NCI-H524 (cell line): ENCODE measurements at regions not wholly inside any gene's neighbourhood (a gene's known extent, or its start where the extent isn't known, plus 50 kb on each side); places are given as distances from the start of the nearest gene placed in this dataset.
"Not testable (repeated sequence)": the region's sequence is repeated elsewhere in the genome, so short reads cannot be mapped to it uniquely, and the experiment has no call there.

Experiments used
- DNase-seq, 2 experiments: peaks; one replicate each; lab custom pipeline; 2025; lab: John Stamatoyannopoulos, UW

DNA sequence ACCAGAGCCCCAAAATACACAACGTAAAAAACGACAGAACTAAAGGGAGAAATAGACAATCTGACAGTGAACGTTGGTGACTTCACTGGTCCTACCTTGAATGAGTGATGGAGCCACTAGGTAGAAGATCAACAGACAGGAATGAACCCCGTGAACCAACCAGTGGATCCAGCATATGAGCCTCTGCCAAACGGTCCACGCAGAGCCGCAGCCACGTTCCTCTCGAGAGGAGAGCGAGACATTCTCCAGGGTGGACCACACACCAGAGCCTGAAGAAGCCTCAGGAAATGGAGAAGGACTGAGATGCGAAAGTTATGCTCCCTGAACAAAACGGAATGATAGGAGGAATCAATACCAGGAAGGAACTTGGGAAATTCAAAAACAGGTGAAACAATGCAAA lies 178.4 kb downstream of the RTP5 start:
- no peak for DNase-seq

DNA sequence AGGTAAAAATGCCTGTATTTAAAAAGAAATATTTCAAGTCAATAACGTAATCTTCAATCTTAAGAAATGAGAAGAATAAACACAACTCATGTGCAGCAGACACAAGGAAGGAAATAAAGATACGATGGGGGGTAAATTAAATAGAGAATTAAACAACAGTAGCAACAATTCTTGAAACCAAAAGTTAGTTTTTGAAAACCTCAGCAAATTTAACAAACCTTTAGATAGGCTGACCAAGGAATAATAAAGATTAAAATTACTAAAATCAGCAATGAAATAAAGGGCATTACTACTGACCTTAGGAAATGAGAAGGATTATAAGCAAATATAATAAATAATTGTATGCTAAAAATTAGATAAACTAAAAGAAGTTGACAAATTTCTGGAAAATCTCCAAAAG lies 178.9 kb downstream of the RTP5 start:
- DNase-seq = no peak

GRCh38 chr2:242049492-242049891 lies 180.0 kb downstream of the RTP5 start:
- DNase-seq = not testable (repeated sequence)

DNA sequence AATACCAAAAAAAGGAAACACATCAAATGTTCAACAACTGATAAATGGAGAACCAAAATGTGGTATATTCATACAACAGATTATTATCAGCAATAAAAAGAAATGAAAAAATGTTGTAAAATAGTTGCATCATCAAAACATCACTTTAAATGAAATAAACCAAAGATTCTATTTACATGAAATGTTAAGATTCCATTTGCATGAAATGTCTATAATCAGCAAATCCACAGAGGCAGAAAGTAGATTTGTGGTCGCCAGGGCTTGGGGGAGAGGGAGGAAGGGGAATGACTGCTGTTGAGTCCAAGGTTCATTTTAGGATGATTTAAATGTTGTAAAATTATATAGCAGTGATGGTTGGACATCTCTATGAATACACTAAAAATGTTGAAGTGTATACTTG lies 181.9 kb downstream of the RTP5 start:
- DNase-seq = no peak

GRCh38 chr2:242052421-242052820 lies 182.9 kb downstream of the RTP5 start:
- no peak for DNase-seq

DNA sequence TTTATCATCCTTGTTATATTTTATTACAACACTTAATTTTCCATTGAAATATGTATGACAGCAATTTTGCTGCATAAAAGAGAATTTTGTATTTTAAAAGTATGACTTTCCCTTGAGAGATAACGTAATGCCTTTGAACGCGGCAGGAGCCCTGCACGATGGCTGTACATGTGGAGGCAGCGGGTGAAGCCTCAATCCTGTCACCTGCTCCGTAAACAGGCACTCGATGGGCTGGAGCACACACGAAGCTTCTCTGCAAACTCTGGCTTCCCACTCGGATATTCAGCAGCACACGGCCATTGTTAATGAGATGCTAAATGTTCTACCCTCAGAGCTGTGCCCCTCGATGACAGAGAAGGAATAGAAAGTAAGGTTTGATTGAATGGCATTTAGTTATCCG lies 184.4 kb downstream of the RTP5 start:
- no peak for DNase-seq

GRCh38 chr2:242054406-242054805 lies 184.9 kb downstream of the RTP5 start:
- no peak for DNase-seq

GRCh38 chr2:242054881-242055801 lies 185.6 kb downstream of the RTP5 start:
- no peak for DNase-seq

DNA sequence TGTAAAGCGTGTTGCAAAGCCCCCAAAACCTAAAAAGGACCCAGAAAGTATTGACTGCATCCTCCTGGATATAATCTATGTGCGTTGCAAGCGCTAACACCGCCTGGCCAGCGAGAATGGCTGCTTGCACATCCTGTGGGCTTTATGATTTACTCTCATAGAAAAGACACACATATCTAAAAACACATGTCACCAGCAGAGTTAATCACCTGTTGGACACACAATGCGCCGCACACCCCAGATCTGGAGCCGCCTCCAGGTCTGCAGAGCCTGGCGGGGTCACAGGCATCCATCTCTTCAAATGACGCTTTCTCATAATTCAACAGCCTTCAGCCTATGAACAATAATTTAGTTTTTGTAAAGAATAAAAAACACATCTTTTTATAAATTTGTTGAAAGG lies 186.5 kb downstream of the RTP5 start:
- DNase-seq = no peak

- no peak for DNase-seq
Observed at GRCh38 chr2:242056785-242057184, 187.3 kb downstream of the RTP5 start.

GRCh38 chr2:242057379-242058040 lies 188.0 kb downstream of the RTP5 start:
- no peak for DNase-seq

- no peak for DNase-seq
Observed at GRCh38 chr2:242058116-242058680, 188.7 kb downstream of the RTP5 start.

- DNase-seq = no peak
Observed at GRCh38 chr2:242059566-242059965, 190.0 kb downstream of the RTP5 start.

- DNase-seq = no peak
Observed at GRCh38 chr2:242060212-242060835, 190.8 kb downstream of the RTP5 start.

DNA sequence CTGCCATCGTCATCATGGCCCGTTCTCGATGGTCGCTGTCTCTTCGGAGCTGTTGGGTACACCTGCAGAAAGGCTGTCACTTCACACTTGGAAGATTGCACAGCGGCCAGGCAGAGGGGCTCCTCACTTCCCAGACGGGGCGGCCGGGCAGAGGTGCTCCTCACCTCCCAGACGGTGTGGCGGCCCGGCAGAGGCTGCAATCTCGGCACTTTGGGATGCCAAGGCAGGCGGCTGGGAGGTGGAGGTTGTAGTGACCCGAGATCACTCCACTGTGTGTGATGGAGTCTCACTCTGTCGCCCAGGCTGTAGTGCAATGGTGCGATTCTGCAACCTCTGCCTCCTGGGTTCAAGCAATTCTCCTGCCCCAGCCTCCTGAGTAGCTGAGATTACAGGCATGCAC lies 192.4 kb downstream of the RTP5 start:
- DNase-seq = not testable (repeated sequence)

DNA sequence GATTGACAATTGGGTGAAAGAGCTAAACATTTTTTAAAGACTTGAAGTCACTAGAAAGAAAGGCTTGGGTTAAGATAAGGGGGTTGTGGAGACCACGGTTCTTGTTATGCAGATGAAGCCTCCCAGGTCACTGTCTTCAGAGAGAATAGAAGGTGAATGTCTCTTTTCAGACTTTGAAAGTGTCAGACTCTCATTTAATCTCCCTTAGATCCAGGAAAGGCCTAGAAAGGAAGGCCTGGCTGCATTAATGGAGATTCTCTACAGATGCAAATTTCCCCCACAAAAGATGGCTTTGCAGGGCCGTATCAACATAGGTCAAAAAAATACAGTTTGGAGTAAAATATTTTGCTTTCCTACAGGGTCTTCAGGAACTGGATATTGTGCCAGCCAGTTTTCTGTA lies 193.9 kb downstream of the RTP5 start:
- DNase-seq = no peak

DNA sequence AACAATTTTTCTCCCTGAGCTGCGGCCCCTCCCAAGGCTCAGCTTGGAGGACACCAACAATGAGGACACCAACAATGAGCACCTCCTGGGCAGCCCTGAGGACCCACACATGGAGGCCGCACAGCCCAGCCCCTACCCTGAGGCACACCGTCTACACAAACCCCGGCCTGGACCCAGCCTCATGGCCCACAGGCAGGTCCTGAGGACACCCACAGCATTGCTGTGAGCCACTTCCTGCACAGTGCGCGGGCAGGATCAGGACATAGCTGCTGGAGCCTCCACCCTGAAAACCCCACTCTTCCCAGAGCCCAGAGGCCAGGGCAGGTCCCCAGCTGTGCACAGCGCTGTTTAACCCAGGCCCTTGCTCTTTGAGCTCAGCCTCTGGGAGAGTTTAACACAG lies 194.3 kb downstream of the RTP5 start:
- DNase-seq = no peak

GRCh38 chr2:242064364-242065250 lies 195.1 kb downstream of the RTP5 start:
- no peak for DNase-seq

DNA sequence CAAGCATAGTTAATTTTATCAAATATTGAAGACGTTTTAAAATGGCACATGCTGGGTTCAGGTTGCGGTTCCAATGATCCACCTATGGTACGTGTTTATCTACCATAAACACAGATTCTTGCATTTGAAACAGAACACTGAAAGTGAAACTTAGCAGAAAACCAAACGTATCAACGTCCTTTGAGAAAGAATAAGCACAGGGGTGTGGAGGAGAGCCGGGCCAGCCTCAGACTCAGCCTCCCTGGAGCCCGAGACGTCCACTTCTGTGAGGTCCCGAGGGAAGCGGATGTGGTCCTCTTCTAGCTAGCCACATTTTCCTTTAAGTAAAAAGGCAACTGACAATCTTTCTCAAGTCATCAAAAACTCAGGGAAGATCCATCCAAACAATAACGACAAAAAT lies 195.9 kb downstream of the RTP5 start:
- DNase-seq = no peak

GRCh38 chr2:242069018-242069417 lies 199.5 kb downstream of the RTP5 start:
- DNase-seq = no peak

DNA sequence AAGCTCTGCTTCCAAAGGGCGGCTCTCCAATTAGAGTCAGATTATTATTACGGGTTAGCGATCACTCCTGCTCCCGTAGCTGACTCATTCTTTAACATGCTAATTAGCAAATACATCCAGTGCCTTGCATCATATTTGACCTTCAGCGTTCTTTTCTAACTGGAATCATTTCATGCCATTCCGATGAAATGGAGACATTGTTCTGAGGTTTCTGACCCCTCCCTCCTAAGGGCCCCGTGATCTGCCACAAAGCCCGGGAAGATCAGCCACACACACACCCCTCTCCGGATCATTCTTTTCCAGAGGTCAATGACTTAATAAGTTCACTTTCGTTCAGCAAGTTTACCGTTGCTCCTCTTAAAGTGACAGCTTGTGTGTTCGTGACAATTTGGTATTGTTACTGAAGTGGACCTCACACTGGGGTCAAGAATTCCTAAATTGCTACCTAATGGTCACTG lies 200.4 kb downstream of the RTP5 start:
- DNase-seq = not testable (repeated sequence)
